RWPE2 (cell line): ENCODE measurements at regions not wholly inside any gene's neighbourhood (a gene's known extent, or its start where the extent isn't known, plus 50 kb on each side); places are given as distances from the start of the nearest gene placed in this dataset.

Experiments
- ATAC-seq: fragments of 200-7000 bp; cut with Tn5 transposase; 3 replicates; pipeline ENCODE4 v1.9.1; 2021; ENCODE audit warnings: low read depth
- DNase-seq: peaks from one replicate; pipeline ENCODE4 v3.0.0-alpha.2; 2020; ENCODE audit warnings: low spot score
- H3K27ac ChIP-seq: fragments of 450-650 bp; 2 replicates; pipeline ENCODE4 v1.5.1; 2017; ENCODE audit warnings: mild to moderate bottlenecking; ENCODE audit not compliant: poor library complexity, severe bottlenecking
- H3K27me3 ChIP-seq: fragments of 250-450 bp; sonication (Bioruptor Pico); 2 replicates; pipeline ENCODE4 v1.5.1; 2021; ENCODE audit warnings: mild to moderate bottlenecking, moderate library complexity; ENCODE audit not compliant: insufficient read depth, poor library complexity, severe bottlenecking
- H3K36me3 ChIP-seq: fragments of 250-450 bp; sonication (Bioruptor Pico); 2 replicates; pipeline ENCODE4 v1.5.1; 2020; ENCODE audit warnings: low read depth, mild to moderate bottlenecking, moderate library complexity
- H3K4me1 ChIP-seq: fragments of 250-450 bp; sonication (Bioruptor Pico); 2 replicates; pipeline ENCODE4 v1.5.1; 2021; ENCODE audit warnings: mild to moderate bottlenecking, moderate library complexity; ENCODE audit not compliant: insufficient read depth, poor library complexity, severe bottlenecking
- H3K4me3 ChIP-seq: fragments of 250-450 bp; sonication (Bioruptor Pico); 2 replicates; pipeline ENCODE4 v1.5.1; 2021; ENCODE audit warnings: mild to moderate bottlenecking, moderate library complexity; ENCODE audit not compliant: severe bottlenecking
- H3K9me3 ChIP-seq: fragments of 250-450 bp; sonication (Bioruptor Pico); 2 replicates; pipeline ENCODE4 v1.5.1; 2021; ENCODE audit warnings: mild to moderate bottlenecking, moderate library complexity; ENCODE audit not compliant: severe bottlenecking
- CTCF ChIP-seq: fragments of 450-650 bp; IDR thresholded peaks from one replicate; pipeline ENCODE4 v1.5.1; 2017; ENCODE audit warnings: mild to moderate bottlenecking, moderate library complexity; ENCODE audit not compliant: poor library complexity, severe bottlenecking

GRCh38 chr11:119805663-119806062 is 76.7 kb upstream of the NECTIN1 start:
- no peak for TF ChIP-seq CTCF
- ATAC-seq: no peak
- no peaks in the 10 kb centered on the region for H3K9me3 ChIP-seq
- no peak overlapping the region for H3K4me3 ChIP-seq
- DNase-seq: no peak
- H3K36me3 ChIP-seq: no peaks in the 10 kb centered on the region
- H3K27ac ChIP-seq: no peak overlapping the region
- H3K27me3 ChIP-seq: no peaks in the 10 kb centered on the region
- H3K4me1 ChIP-seq: peaks cover 4% of the 10 kb centered on the region

- H3K27me3 ChIP-seq: no peaks in the 10 kb centered on the region
- no peak for TF ChIP-seq CTCF
- H3K9me3 ChIP-seq: no peaks in the 10 kb centered on the region
- H3K27ac ChIP-seq: no peak overlapping the region
- no peaks in the 10 kb centered on the region for H3K4me1 ChIP-seq
- DNase-seq: no peak
- no peak overlapping the region for H3K4me3 ChIP-seq
- no peak for ATAC-seq
- no peaks in the 10 kb centered on the region for H3K36me3 ChIP-seq
Measured at GRCh38 chr11:119804698-119805097, 75.7 kb upstream of the NECTIN1 start.

GRCh38 chr11:119803726-119804294 is 74.8 kb upstream of the NECTIN1 start:
- no peak for DNase-seq
- Histone ChIP-seq H3K4me3 (no peak overlapping the region), H3K27ac (no peak overlapping the region), H3K4me1 (no peaks in the 10 kb centered on the region), H3K9me3 (no peaks in the 10 kb centered on the region), H3K36me3 (no peaks in the 10 kb centered on the region), H3K27me3 (no peaks in the 10 kb centered on the region)
- no peak for ATAC-seq
- no peak for TF ChIP-seq CTCF

GRCh38 chr11:119803139-119803538 is 74.1 kb upstream of the NECTIN1 start:
- Histone ChIP-seq H3K4me3 (no peak overlapping the region), H3K36me3 (no peaks in the 10 kb centered on the region), H3K9me3 (no peaks in the 10 kb centered on the region), H3K27ac (no peak overlapping the region), H3K27me3 (no peaks in the 10 kb centered on the region), H3K4me1 (no peaks in the 10 kb centered on the region)
- DNase-seq (no peak), ATAC-seq (no peak)
- TF ChIP-seq CTCF: no peak

- H3K4me3 ChIP-seq: no peak overlapping the region
- ATAC-seq: no peak
- H3K9me3 ChIP-seq: no peaks in the 10 kb centered on the region
- no peak for TF ChIP-seq CTCF
- no peak for DNase-seq
- H3K27ac ChIP-seq: no peak overlapping the region
- no peaks in the 10 kb centered on the region for H3K27me3 ChIP-seq
- H3K4me1 ChIP-seq: no peaks in the 10 kb centered on the region
- H3K36me3 ChIP-seq: no peaks in the 10 kb centered on the region
Measured at GRCh38 chr11:119802670-119803069, 73.7 kb upstream of the NECTIN1 start.
